ENCODE measurements at regions not wholly inside any gene's neighbourhood (a gene's known extent, or its start where the extent isn't known, plus 50 kb on each side); places are given as distances from the start of the nearest gene placed in this dataset.

DNA sequence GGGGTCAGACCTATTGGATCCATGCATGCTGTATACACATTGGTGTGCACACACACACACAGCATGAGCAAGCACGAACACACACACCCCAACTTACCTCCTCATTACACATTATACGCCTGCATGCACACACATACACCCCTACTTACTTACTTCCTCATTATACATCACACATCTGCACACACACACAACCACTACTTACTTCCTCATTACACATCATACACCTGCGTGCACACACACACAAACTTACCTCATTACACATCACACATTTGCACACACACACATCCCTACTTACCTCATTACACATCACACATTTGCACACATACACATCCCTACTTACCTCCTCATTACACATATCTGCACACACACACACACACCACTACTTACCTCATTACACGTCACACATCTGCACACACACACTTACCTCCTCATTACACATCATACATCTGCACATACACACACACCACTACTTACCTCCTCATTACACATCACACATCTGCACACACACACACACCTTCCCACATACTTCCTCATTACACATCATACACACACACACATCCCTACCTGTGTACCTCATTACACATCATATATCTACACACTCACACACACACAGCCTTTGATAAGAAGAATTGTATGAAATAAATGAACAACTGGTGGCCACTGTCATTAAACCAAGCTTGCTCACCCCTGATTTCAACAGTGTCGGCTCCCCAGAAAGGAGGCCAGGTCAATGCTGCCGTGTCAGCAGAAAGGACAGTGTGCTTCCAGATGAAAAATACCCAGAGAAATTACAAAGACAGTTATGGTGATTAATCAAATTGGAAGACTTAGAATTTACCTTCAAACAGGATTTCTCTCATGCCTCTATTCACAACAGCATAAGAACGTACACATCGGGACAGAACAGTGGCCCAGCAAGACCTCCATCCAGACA is 117.8 kb downstream of the SETD4 start:
- TF ChIP-seq POLR2A (IDR thresholded peaks at IDR 0.05), result no peak
- TF ChIP-seq, protein P1, sequence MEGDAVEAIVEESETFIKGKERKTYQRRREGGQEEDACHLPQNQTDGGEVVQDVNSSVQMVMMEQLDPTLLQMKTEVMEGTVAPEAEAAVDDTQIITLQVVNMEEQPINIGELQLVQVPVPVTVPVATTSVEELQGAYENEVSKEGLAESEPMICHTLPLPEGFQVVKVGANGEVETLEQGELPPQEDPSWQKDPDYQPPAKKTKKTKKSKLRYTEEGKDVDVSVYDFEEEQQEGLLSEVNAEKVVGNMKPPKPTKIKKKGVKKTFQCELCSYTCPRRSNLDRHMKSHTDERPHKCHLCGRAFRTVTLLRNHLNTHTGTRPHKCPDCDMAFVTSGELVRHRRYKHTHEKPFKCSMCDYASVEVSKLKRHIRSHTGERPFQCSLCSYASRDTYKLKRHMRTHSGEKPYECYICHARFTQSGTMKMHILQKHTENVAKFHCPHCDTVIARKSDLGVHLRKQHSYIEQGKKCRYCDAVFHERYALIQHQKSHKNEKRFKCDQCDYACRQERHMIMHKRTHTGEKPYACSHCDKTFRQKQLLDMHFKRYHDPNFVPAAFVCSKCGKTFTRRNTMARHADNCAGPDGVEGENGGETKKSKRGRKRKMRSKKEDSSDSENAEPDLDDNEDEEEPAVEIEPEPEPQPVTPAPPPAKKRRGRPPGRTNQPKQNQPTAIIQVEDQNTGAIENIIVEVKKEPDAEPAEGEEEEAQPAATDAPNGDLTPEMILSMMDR (IDR thresholded peaks at IDR 0.05), result no peak
- Histone ChIP-seq H3K36me3 (no peaks in the 10 kb centered on the region), H3K4me1 (peaks cover 0 to 3% (median 0%) of the 10 kb centered on the region in 4 donors), H3K27ac (no peak overlapping the region), H3K4me3 (no peak overlapping the region), H3K9me3 (no peaks in the 10 kb centered on the region), H3K27me3 (no peaks in the 10 kb centered on the region)
- intact Hi-C loops (cut with DNase I), result no loop called here
- WGBS (ENCODE audit: insufficient coverage, low coverage, low lambda C conversion rate, missing lambda C conversion rate), result 63% methylated on average over 8 of the region's 8 CpGs
- no peak for ATAC-seq
- DNase-seq, result no peak

DNA sequence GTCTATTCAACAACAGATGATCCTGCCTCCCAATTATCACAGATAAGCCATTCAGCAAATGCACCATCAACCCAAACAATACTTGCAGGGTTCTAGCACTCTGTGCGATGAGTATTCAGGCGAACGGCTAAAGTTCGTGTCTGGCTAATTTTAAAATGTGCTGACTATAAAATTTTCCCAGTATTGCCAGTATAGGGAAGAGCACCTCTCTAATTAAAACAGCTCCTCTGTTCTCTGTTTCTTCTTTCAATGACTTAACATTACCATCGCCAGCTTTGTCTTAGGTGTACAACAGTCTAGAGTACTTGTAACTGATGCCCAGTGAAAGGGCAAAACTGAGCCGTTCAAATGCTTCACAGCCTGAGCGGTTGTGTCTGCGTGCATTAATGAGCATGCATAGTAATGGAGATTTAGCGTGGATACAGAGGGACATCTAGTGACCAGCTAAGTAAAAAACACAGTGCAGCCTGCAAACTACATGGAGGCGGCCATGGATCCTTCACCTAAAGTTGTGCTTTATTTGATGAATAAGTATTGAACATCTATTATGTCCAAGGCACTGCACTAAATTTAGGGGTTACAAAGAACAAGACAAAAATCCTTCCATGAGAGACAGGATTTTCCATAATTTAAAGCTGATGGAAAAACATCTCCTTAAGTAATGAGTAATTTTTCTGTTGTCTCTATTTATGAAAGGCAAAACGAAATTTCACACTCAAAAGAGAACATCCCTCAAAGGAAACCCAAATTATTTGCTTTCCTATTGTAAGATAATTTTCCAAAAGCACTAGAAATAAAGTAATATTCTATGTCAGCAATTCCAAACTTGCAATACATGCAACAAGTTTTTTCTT is 120.0 kb downstream of the SETD4 start:
- Histone ChIP-seq H3K27ac (no peak overlapping the region), H3K9me3 (no peaks in the 10 kb centered on the region), H3K4me3 (no peak overlapping the region), H3K27me3 (no peaks in the 10 kb centered on the region), H3K36me3 (no peaks in the 10 kb centered on the region), H3K4me1 (peaks cover 0 to 3% (median 0%) of the 10 kb centered on the region in 4 donors)
- intact Hi-C loops (cut with DNase I), result no loop called here
- peak in 1 of 3 donors; percentile 22 for DNase-seq
- peak; percentile 88 to 99 (median 95) for ATAC-seq
- TF ChIP-seq, protein P1 (IDR thresholded peaks at IDR 0.05), result peak; percentile 49 to 65 (median 58)
- no peak for TF ChIP-seq POLR2A (IDR thresholded peaks at IDR 0.05)
- WGBS (ENCODE audit: insufficient coverage, low coverage, low lambda C conversion rate, missing lambda C conversion rate), result 15% methylated on average over 11 of the region's 11 CpGs

DNA sequence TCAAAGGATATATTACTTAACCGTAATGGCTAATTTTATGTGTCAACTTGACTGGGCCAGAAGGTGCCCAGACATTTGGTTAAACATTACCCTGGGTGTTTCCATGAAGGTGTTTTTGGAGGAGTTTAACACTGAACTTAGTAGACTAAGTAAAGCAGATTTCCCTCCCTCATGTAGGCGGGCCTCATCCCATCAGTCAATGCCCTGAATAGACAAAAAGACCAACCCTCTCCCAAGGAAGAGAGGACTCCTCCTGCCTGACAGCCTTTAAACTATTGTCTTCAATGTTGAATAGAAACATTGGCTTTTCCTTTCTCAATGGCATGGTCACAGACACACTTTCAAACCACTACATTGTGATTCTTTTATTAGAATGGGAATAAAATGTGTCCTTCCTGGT is 121.9 kb downstream of the SETD4 start:
- Histone ChIP-seq H3K9me3 (no peaks in the 10 kb centered on the region), H3K27me3 (no peaks in the 10 kb centered on the region), H3K4me3 (no peak overlapping the region), H3K27ac (no peak overlapping the region), H3K4me1 (peaks cover 0 to 3% (median 0%) of the 10 kb centered on the region in 4 donors), H3K36me3 (no peaks in the 10 kb centered on the region)
- WGBS (ENCODE audit: insufficient coverage, low coverage, low lambda C conversion rate, missing lambda C conversion rate), result 73% methylated on average over 2 of the region's 2 CpGs
- ATAC-seq, result no peak
- no peak for DNase-seq
- intact Hi-C loops (cut with DNase I), result no loop called here
- TF ChIP-seq, protein P1 (IDR thresholded peaks at IDR 0.05), result no peak
- TF ChIP-seq POLR2A (IDR thresholded peaks at IDR 0.05), result no peak

DNA sequence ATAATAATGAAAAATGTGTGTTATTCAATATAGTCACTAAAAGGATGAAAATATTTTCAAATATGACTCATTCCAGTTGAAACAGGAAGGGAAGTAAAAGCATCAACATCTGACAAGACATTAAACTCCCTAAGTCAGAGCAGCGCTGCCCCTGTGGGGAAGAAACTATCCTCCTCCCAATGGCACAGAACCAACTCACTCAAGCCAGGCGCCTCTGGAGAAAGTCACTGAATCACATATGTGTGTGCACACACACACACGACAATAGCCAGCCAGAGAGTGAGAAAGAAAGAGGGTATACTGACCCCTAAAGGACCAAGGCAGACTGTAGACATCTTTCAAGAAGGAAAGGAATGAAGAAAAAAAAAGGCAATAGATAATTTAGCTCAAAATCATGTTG is 126.9 kb downstream of the SETD4 start:
- Histone ChIP-seq H3K27ac (no peak overlapping the region), H3K36me3 (no peaks in the 10 kb centered on the region), H3K4me1 (no peaks in the 10 kb centered on the region), H3K9me3 (no peaks in the 10 kb centered on the region), H3K4me3 (no peak overlapping the region), H3K27me3 (no peaks in the 10 kb centered on the region)
- peak in 1 of 3 donors; percentile 46 for DNase-seq
- WGBS (ENCODE audit: insufficient coverage, low coverage, low lambda C conversion rate, missing lambda C conversion rate), result 40% methylated on average over 3 of the region's 3 CpGs
- no peak for TF ChIP-seq POLR2A (IDR thresholded peaks at IDR 0.05)
- TF ChIP-seq, protein P1 (IDR thresholded peaks at IDR 0.05), result peak in 1 of 4 donors; percentile 5
- ATAC-seq, result peak; percentile 43 to 73 (median 67)
- intact Hi-C loops (cut with DNase I), result no loop called here
